Neural progenitor cell (in vitro differentiated cells): ENCODE measurements at regions not wholly inside any gene's neighbourhood (a gene's known extent, or its start where the extent isn't known, plus 50 kb on each side); places are given as distances from the start of the nearest gene placed in this dataset.

Source experiments
- DNase-seq: peaks from one replicate; pipeline ENCODE4 v3.0.0-alpha.2; 2016; ENCODE audit warnings: low spot score
- H2AFZ ChIP-seq: fragments of 200-600 bp; sonication (generic); replicated peaks from 2 replicates; pipeline ENCODE4 v1.6.1; 2016; ENCODE audit warnings: antibody characterized with exemption
- H3F3A ChIP-seq: fragments of 200-600 bp; sonication (generic); 2 replicates; pipeline ENCODE4 v1.6.1; 2016; ENCODE audit warnings: antibody characterized with exemption, low read depth
- H3K27ac ChIP-seq: fragments of 200-600 bp; sonication (generic); 2 replicates; pipeline ENCODE4 v1.5.1; 2016; ENCODE audit warnings: mild to moderate bottlenecking
- H3K27me3 ChIP-seq: fragments of 200-600 bp; sonication (generic); 2 replicates; pipeline ENCODE4 v1.6.1; 2016; ENCODE audit warnings: mild to moderate bottlenecking, moderate library complexity
- H3K36me3 ChIP-seq: fragments of 200-600 bp; sonication (generic); 2 replicates; pipeline ENCODE4 v1.5.1; 2016
- H3K4me1 ChIP-seq: fragments of 200-600 bp; sonication (generic); 2 replicates; pipeline ENCODE4 v1.6.1; 2016; ENCODE audit warnings: mixed run types
- H3K4me2 ChIP-seq: fragments of 200-600 bp; sonication (generic); 2 replicates; pipeline ENCODE4 v1.6.1; 2016
- H3K4me3 ChIP-seq: fragments of 200-600 bp; sonication (generic); 2 replicates; pipeline ENCODE4 v1.5.1; 2016
- H3K79me2 ChIP-seq: fragments of 200-600 bp; sonication (generic); 2 replicates; pipeline ENCODE4 v1.6.1; 2016; ENCODE audit warnings: low read depth
- H3K9ac ChIP-seq: fragments of 200-600 bp; sonication (generic); 2 replicates; pipeline ENCODE4 v1.6.1; 2016
- H3K9me3 ChIP-seq: fragments of 200-600 bp; sonication (generic); 2 replicates; pipeline ENCODE4 v1.5.1; 2016; ENCODE audit warnings: low read depth
- H4K20me1 ChIP-seq: fragments of 200-600 bp; sonication (generic); 2 replicates; pipeline ENCODE4 v1.6.1; 2016; ENCODE audit warnings: low read depth
- H3K27ac Mint-ChIP-seq: 3 replicates; pipeline ENCODE4 v1.8.0; 2021; ENCODE audit warnings: mixed read lengths
- H3K27me3 Mint-ChIP-seq: 2 replicates; pipeline ENCODE4 v1.8.0; 2022; ENCODE audit warnings: low read depth, mild to moderate bottlenecking, inconsistent platforms, moderate library complexity, mixed read lengths; ENCODE audit not compliant: insufficient read depth
- H3K36me3 Mint-ChIP-seq: 3 replicates; pipeline ENCODE4 v1.8.0; 2021; ENCODE audit warnings: mixed read lengths
- H3K4me1 Mint-ChIP-seq: 3 replicates; pipeline ENCODE4 v1.8.0; 2021; ENCODE audit warnings: mixed read lengths
- H3K4me3 Mint-ChIP-seq: 3 replicates; pipeline ENCODE4 v1.8.0; 2021; ENCODE audit warnings: mild to moderate bottlenecking, moderate library complexity, mixed read lengths
- H3K9me3 Mint-ChIP-seq: 3 replicates; pipeline ENCODE4 v1.8.0; 2020; ENCODE audit warnings: mixed read lengths
- EZH2 ChIP-seq: fragments of 200-600 bp; sonication (generic); IDR thresholded peaks from 2 replicates; pipeline ENCODE4 v1.6.1; 2017; ENCODE audit warnings: antibody characterized with exemption, mild to moderate bottlenecking, moderate library complexity
- EZH2phosphoT487 ChIP-seq: fragments of 200-600 bp; sonication (generic); IDR thresholded peaks from 2 replicates; pipeline ENCODE4 v1.6.1; 2017; ENCODE audit warnings: antibody characterized with exemption
- TF ChIP-seq, protein P1 (sequence below): fragments of 200-600 bp; sonication (generic); IDR thresholded peaks from 2 replicates; pipeline ENCODE4 v1.5.1; 2017; ENCODE audit warnings: antibody characterized with exemption, mild to moderate bottlenecking

DNA sequence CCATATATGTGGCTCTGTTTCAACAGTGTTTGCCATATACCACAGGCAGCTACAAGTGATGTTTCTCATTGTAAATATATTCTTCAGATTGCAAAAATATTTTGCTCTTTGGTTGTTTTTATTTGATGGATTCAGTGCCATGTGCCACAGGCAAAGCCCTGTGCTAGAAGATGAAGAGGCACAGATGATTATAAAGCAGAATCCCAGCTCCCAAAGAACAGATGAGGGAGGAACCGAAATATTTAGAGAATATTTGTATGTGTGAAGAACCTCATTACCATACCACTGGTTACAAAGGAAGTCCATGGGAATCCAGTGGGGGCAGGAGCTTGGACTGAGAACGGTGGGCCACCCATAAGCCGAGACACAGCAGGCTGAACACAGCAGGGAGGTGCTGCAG, 143.8 kb upstream of the NDUFV2 start:
- Histone ChIP-seq H3K36me3 (no peaks in the 10 kb centered on the region), H2AFZ (no peak overlapping the region), H3F3A (peaks cover 4% of the 10 kb centered on the region), H3K4me2 (no peak overlapping the region), H3K4me1 (peaks cover 20% of the 10 kb centered on the region), H4K20me1 (no peaks in the 10 kb centered on the region), H3K27ac (no peak overlapping the region), H3K79me2 (no peaks in the 10 kb centered on the region), H3K9me3 (no peaks in the 10 kb centered on the region), H3K4me3 (no peak overlapping the region), H3K27me3 (no peaks in the 10 kb centered on the region), H3K9ac (no peak overlapping the region)
- Mint-ChIP-seq H3K27me3 (peaks cover 10% of the 10 kb centered on the region), H3K9me3 (peaks cover 7% of the 10 kb centered on the region), H3K4me3 (no peak overlapping the region), H3K27ac (no peak overlapping the region), H3K4me1 (peaks cover 14% of the 10 kb centered on the region), H3K36me3 (no peaks in the 10 kb centered on the region)
- no peak for TF ChIP-seq EZH2
- TF ChIP-seq EZH2phosphoT487, result no peak
- TF ChIP-seq, protein P1, sequence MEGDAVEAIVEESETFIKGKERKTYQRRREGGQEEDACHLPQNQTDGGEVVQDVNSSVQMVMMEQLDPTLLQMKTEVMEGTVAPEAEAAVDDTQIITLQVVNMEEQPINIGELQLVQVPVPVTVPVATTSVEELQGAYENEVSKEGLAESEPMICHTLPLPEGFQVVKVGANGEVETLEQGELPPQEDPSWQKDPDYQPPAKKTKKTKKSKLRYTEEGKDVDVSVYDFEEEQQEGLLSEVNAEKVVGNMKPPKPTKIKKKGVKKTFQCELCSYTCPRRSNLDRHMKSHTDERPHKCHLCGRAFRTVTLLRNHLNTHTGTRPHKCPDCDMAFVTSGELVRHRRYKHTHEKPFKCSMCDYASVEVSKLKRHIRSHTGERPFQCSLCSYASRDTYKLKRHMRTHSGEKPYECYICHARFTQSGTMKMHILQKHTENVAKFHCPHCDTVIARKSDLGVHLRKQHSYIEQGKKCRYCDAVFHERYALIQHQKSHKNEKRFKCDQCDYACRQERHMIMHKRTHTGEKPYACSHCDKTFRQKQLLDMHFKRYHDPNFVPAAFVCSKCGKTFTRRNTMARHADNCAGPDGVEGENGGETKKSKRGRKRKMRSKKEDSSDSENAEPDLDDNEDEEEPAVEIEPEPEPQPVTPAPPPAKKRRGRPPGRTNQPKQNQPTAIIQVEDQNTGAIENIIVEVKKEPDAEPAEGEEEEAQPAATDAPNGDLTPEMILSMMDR, result no peak
- no peak for DNase-seq

DNA sequence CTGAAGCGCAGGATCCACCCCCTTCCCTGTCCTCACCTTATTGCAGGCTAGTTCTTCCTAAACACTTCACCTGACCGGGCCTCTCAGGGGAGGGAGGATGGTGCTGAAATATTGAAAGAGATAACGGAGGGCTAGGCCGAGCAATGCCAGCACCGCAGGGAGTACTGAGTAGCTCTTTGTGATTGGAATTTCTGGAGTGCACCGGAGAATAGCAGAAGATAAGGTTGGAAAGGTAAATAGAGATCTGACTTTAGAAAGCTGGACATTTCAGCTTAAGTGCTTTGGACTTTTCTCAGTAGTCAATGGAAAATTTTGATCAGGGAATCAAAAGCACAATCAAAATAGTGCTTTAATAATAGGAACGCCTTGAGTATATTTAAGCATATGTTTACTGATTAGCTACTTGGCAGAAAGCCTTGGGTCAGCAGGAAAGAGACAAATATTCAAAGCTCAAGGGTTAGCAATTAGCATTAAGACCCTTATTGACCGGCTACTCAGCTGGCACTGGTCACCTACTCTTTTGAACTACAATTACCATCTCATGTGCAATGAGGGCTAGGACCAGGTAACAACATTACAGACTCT, 142.9 kb upstream of the NDUFV2 start:
- Histone ChIP-seq H3F3A (peaks cover 4% of the 10 kb centered on the region), H2AFZ (no peak overlapping the region), H3K9me3 (no peaks in the 10 kb centered on the region), H3K79me2 (no peaks in the 10 kb centered on the region), H3K9ac (no peak overlapping the region), H3K36me3 (no peaks in the 10 kb centered on the region), H3K27ac (no peak overlapping the region), H4K20me1 (no peaks in the 10 kb centered on the region), H3K4me1 (peaks cover 20% of the 10 kb centered on the region), H3K4me3 (no peak overlapping the region), H3K4me2 (peak overlapping the region; percentile 13), H3K27me3 (no peaks in the 10 kb centered on the region)
- Mint-ChIP-seq H3K27ac (peak overlapping the region; percentile 21), H3K36me3 (no peaks in the 10 kb centered on the region), H3K4me3 (no peak overlapping the region), H3K9me3 (peaks cover 3% of the 10 kb centered on the region), H3K4me1 (peaks cover 14% of the 10 kb centered on the region), H3K27me3 (peaks cover 10% of the 10 kb centered on the region)
- peak; percentile 35 for DNase-seq
- TF ChIP-seq EZH2, result no peak
- TF ChIP-seq, protein P1, result no peak
- TF ChIP-seq EZH2phosphoT487, result no peak

DNA sequence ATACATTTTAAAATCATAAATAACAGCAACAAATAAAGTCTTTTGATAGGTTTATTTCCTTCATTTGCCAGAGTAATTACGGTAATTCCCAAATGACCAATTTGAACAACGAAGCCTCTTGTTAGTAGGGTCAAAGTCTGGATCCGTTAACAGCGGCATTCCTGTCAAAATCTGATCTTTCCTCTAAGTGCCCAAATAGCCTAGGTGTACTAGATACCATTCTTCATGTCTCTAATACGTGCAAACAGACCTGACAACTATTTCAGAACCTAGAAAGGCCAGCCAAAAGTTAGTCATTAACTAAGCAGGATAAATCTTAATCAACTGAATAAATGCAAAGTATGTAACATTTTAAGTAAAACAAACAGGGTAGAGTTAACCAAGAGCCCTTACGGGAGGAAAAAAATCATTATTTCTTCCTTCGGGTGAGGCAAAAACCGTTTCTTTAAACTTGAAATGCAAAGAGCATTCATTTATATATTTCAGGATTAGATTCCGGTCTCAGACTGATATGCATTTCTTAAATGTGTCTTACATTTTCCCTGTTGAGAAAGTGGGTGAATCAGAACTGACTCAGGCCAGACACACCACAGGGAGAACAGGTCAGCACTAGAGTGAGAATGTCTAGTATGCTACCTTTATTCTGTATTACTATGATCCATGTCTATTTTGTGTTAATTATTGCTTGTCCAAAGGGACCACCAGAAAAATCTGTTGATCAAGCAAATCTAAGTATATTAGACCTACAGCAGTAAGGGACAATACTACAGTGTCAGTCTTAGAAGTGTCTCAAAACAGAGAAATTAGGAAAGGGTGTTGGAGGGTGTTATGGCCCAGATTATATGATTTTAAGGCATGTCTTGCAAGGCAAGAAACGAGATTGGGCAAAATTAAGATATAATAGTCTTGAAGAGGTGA, 141.5 kb upstream of the NDUFV2 start:
- H3K79me2 ChIP-seq, result no peaks in the 10 kb centered on the region
- Mint-ChIP-seq H3K36me3 (no peaks in the 10 kb centered on the region), H3K9me3 (peaks cover 2% of the 10 kb centered on the region), H3K27me3 (peaks cover 9% of the 10 kb centered on the region), H3K4me1 (peaks cover 14% of the 10 kb centered on the region), H3K27ac (no peak overlapping the region), H3K4me3 (no peak overlapping the region)
- H3K4me1 ChIP-seq, result peaks cover 19% of the 10 kb centered on the region
- no peaks in the 10 kb centered on the region for H3K27me3 ChIP-seq
- DNase-seq, result no peak
- TF ChIP-seq EZH2phosphoT487, result no peak
- TF ChIP-seq, protein P1, result no peak
- no peak for TF ChIP-seq EZH2
- no peaks in the 10 kb centered on the region for H4K20me1 ChIP-seq
- no peak overlapping the region for H3K27ac ChIP-seq
- no peak overlapping the region for H3K9ac ChIP-seq
- no peak overlapping the region for H2AFZ ChIP-seq
- no peak overlapping the region for H3K4me3 ChIP-seq
- no peaks in the 10 kb centered on the region for H3K36me3 ChIP-seq
- no peaks in the 10 kb centered on the region for H3K9me3 ChIP-seq
- peaks cover 4% of the 10 kb centered on the region for H3F3A ChIP-seq
- H3K4me2 ChIP-seq, result no peak overlapping the region
